ENCODE measurements at regions not wholly inside any gene's neighbourhood (a gene's known extent, or its start where the extent isn't known, plus 50 kb on each side); places are given as distances from the start of the nearest gene placed in this dataset.

- no peak for ATAC-seq
- H3K9me3 ChIP-seq: no peaks in the 10 kb centered on the region
- no peak for TF ChIP-seq CTCF (IDR thresholded peaks at IDR 0.05 in 4 of 5, conservative IDR thresholded peaks at IDR 0.05 in 1 of 5)
- no peak for TF ChIP-seq POLR2A (IDR thresholded peaks at IDR 0.05)
- no peaks in the 10 kb centered on the region for H3K27me3 ChIP-seq
- no peaks in the 10 kb centered on the region for H3K4me1 ChIP-seq
- DNase-seq: no peak
- no peaks in the 10 kb centered on the region for H3K36me3 ChIP-seq
- intact Hi-C loops (cut with DNase I; ENCODE audit: low total_unique reads): no loop called here
- in situ Hi-C loops (cut with MboI; ENCODE audit: low sequenced_read_pairs in 4 of 4): loop anchor here in 2 of 4 donors (25.0 kb wide), 2 partner anchors 382 to 582 kb away; no protein-coding TSS in a partner anchor
- H3K27ac ChIP-seq: no peak overlapping the region
- H3K4me3 ChIP-seq: no peak overlapping the region
Measured at GRCh38 chr1:90580176-90580575, 136.9 kb downstream of the BARHL2 start.

- no peaks in the 10 kb centered on the region for H3K9me3 ChIP-seq
- no peak for TF ChIP-seq POLR2A (IDR thresholded peaks at IDR 0.05)
- peak in 4 of 5 experiments; percentile 25 to 64 (median 42) for TF ChIP-seq CTCF (IDR thresholded peaks at IDR 0.05 in 4 of 5, conservative IDR thresholded peaks at IDR 0.05 in 1 of 5)
- no peak for ATAC-seq
- no peaks in the 10 kb centered on the region for H3K36me3 ChIP-seq
- H3K4me1 ChIP-seq: no peaks in the 10 kb centered on the region
- no peak for DNase-seq
- in situ Hi-C loops (cut with MboI; ENCODE audit: low sequenced_read_pairs in 4 of 4) (loop anchor here in 3 of 4 donors (10.0 to 25.0 kb wide), 3 partner anchors 383 to 583 kb away; no protein-coding TSS in a partner anchor), intact Hi-C loops (cut with DNase I; ENCODE audit: low total_unique reads) (loop anchor here (10.0 kb wide), 1 partner anchor 585 kb away; no protein-coding TSS in a partner anchor)
- H3K27me3 ChIP-seq: no peaks in the 10 kb centered on the region
- H3K27ac ChIP-seq: no peak overlapping the region
- H3K4me3 ChIP-seq: no peak overlapping the region
Measured at GRCh38 chr1:90579212-90579802, 137.8 kb downstream of the BARHL2 start.

GRCh38 chr1:90574692-90575370, 142.3 kb downstream of the BARHL2 start:
- Histone ChIP-seq H3K9me3 (no peaks in the 10 kb centered on the region), H3K27ac (no peak overlapping the region), H3K36me3 (no peaks in the 10 kb centered on the region), H3K4me1 (no peaks in the 10 kb centered on the region), H3K27me3 (no peaks in the 10 kb centered on the region), H3K4me3 (no peak overlapping the region)
- in situ Hi-C loops (cut with MboI; ENCODE audit: low sequenced_read_pairs in 4 of 4): loop anchor here in 3 of 4 donors (10.0 to 25.0 kb wide), 3 partner anchors 387 to 587 kb away; no protein-coding TSS in a partner anchor
- intact Hi-C loops (cut with DNase I; ENCODE audit: low total_unique reads): loop anchor here (10.0 kb wide), 1 partner anchor 590 kb away; no protein-coding TSS in a partner anchor
- ATAC-seq (no peak), DNase-seq (no peak)
- TF ChIP-seq CTCF (IDR thresholded peaks at IDR 0.05 in 4 of 5, conservative IDR thresholded peaks at IDR 0.05 in 1 of 5) (no peak), POLR2A (IDR thresholded peaks at IDR 0.05) (no peak)

GRCh38 chr1:90573736-90574135, 143.4 kb downstream of the BARHL2 start:
- in situ Hi-C loops (cut with MboI; ENCODE audit: low sequenced_read_pairs in 4 of 4): loop anchor here in 1 of 4 donors (10.0 kb wide), 1 partner anchor 391 kb away; no protein-coding TSS in a partner anchor
- DNase-seq (no peak), ATAC-seq (no peak)
- TF ChIP-seq POLR2A (IDR thresholded peaks at IDR 0.05): no peak
- TF ChIP-seq CTCF (IDR thresholded peaks at IDR 0.05 in 4 of 5, conservative IDR thresholded peaks at IDR 0.05 in 1 of 5): no peak
- H3K9me3 ChIP-seq: no peaks in the 10 kb centered on the region
- H3K36me3 ChIP-seq: no peaks in the 10 kb centered on the region
- intact Hi-C loops (cut with DNase I; ENCODE audit: low total_unique reads): loop anchor here (10.0 kb wide), 1 partner anchor 591 kb away; no protein-coding TSS in a partner anchor
- no peaks in the 10 kb centered on the region for H3K4me1 ChIP-seq
- no peaks in the 10 kb centered on the region for H3K27me3 ChIP-seq
- H3K27ac ChIP-seq: no peak overlapping the region
- H3K4me3 ChIP-seq: no peak overlapping the region
